SJSA1 (cell line): ENCODE measurements at regions not wholly inside any gene's neighbourhood (a gene's known extent, or its start where the extent isn't known, plus 50 kb on each side); places are given as distances from the start of the nearest gene placed in this dataset.
"Not testable (repeated sequence)": the region's sequence is repeated elsewhere in the genome, so short reads cannot be mapped to it uniquely, and the experiment has no call there.

Experiments used
- DNase-seq, 2 experiments: peaks; one replicate each; pipeline ENCODE4 v3.0.0-alpha.2; 2015 to 2020; ENCODE audit warnings: low spot score in 2 of 2, low read depth in 1 of 2
- H3K27ac ChIP-seq: fragments of 250-450 bp; sonication (Bioruptor Pico); 2 replicates; pipeline ENCODE4 v1.5.1; 2020; ENCODE audit warnings: mild to moderate bottlenecking, moderate library complexity
- H3K27me3 ChIP-seq: fragments of 250-450 bp; sonication (Bioruptor Pico); replicated peaks from 2 replicates; pipeline ENCODE4 v1.5.1; 2020; ENCODE audit warnings: mild to moderate bottlenecking, moderate library complexity
- H3K36me3 ChIP-seq: fragments of 250-450 bp; sonication (Bioruptor Pico); 2 replicates; pipeline ENCODE4 v1.5.1; 2020; ENCODE audit warnings: mild to moderate bottlenecking
- H3K4me1 ChIP-seq: fragments of 250-450 bp; sonication (Bioruptor Pico); replicated peaks from 2 replicates; pipeline ENCODE4 v1.6.1; 2021; ENCODE audit warnings: mild to moderate bottlenecking
- H3K4me3 ChIP-seq: fragments of 250-450 bp; sonication (Bioruptor Pico); 2 replicates; pipeline ENCODE4 v1.5.1; 2020; ENCODE audit warnings: mild to moderate bottlenecking
- H3K9me3 ChIP-seq: fragments of 250-450 bp; sonication (Bioruptor Pico); replicated peaks from 2 replicates; pipeline ENCODE4 v1.5.1; 2020; ENCODE audit warnings: mild to moderate bottlenecking

- DNase-seq, result no peak
- Histone ChIP-seq H3K27ac (no peak overlapping the region), H3K4me3 (no peak overlapping the region)
Observed at GRCh38 chr4:14152834-14153519, 525.5 kb upstream of the BOD1L1 start.

DNA sequence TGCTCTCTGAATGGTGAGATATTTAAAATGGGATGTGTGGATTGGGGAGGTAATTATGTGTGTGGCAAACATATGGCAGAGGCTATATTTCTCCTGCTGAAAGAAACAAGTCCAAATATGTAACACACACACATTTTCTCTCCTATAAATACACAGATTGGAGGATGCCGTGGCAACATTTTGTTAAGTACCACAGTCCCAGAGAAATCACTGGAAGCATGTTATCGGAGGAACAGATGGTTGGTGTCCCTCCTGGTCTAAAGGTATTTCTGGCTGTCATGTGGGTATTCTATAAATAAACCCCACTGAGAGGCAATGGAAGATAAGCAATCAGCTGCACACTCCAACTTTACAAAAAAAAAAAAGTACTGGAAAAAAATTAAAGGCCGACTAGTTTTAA is 528.3 kb upstream of the BOD1L1 start:
- no peak for DNase-seq
- Histone ChIP-seq H3K4me3 (no peak overlapping the region), H3K36me3 (no peaks in the 10 kb centered on the region), H3K4me1 (no peaks in the 10 kb centered on the region), H3K9me3 (no peaks in the 10 kb centered on the region), H3K27me3 (no peaks in the 10 kb centered on the region), H3K27ac (no peak overlapping the region)

More at GRCh38 chr4:14152834-14153519, 525.5 kb upstream of the BOD1L1 start:
- no peaks in the 10 kb centered on the region for H3K36me3 ChIP-seq
- H3K27me3 ChIP-seq, result no peaks in the 10 kb centered on the region
- H3K4me1 ChIP-seq, result no peaks in the 10 kb centered on the region
- H3K9me3 ChIP-seq, result no peaks in the 10 kb centered on the region

DNA sequence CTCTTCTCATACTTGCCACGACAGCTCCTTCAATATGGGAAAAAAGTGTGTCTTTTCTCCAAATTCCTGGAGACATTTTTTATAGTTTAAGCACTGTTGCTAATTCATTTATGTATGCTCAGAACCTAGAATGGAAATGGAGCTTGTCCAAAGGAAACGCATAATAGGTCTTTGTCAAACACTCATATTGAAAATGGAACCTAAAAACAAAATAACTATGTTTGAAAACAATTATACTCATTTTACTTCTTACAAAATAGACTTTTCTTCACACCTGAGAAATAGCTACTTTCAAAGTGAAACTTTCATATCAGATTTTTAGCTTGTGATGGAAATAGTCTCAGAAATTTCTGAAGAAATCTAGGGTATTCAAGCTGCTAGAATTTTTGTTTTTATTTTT is 529.7 kb upstream of the BOD1L1 start:
- no peak overlapping the region for H3K27ac ChIP-seq
- H3K27me3 ChIP-seq, result no peaks in the 10 kb centered on the region
- H3K4me3 ChIP-seq, result no peak overlapping the region
- no peak for DNase-seq
- H3K36me3 ChIP-seq, result no peaks in the 10 kb centered on the region
- H3K4me1 ChIP-seq, result no peaks in the 10 kb centered on the region
- H3K9me3 ChIP-seq, result no peaks in the 10 kb centered on the region

DNA sequence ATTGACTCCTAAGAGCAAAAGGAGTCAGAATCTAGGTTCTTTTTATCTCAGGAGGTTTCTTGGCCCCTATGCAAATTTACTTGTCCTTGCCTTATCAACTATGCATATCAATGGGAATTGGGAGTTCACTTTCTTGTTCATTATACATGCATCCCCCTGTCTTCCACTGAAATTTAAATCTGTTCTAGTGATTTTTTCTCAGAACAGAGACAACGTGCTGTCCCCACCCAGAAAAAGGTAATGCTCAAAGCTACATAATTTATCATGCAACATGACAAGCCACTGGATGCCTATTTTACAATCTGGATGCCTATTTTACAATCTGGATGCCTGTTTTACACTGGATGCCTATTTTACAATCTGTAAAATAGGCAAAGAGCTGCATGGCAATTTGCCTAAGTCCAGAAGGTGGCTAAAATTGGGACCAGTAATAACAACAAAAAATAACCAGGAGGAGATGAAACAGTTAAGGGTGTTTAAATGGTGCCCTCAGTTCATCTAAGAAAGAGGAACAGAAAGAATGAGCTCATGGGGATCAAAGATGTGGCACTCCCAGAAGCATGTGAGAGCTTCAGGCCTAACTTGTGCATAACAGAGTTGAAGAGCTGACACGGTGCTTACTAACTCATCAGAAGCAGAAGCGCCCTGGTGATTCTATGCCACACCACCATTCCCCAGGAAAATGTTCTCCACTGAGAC is 537.8 kb upstream of the BOD1L1 start:
- no peaks in the 10 kb centered on the region for H3K4me1 ChIP-seq
- H3K4me3 ChIP-seq, result no peak overlapping the region
- no peak for DNase-seq
- no peaks in the 10 kb centered on the region for H3K36me3 ChIP-seq
- no peak overlapping the region for H3K27ac ChIP-seq
- no peaks in the 10 kb centered on the region for H3K27me3 ChIP-seq
- H3K9me3 ChIP-seq, result no peaks in the 10 kb centered on the region

DNA sequence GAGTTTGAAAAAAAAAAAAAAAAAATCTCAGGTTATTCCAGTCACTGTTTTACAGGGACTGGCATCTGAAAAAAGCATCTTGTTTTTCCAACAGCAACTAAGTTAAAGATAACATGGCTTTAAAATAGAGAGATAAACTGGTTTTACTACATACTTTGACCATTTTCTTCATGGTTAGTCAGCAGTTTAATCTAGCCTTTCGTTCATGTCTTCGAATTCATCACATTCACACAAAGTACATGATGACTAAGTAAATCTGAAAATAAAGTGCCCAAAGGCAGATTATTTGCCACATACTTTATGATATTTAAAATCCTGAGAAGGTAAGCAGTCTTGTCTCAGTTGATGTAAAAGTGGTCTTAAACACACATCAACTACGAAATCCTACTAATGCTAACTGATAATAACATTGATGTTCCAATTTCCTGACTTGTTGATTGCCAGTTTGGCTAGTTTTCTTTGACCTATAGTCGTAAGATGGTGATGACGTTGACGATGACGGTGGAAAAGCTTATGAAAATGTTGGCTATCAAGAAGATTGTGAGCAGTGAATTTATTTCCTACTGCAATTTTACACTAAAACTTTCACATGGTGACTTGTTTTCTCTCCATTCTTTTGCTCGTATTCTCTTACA is 540.5 kb upstream of the BOD1L1 start:
- Histone ChIP-seq H3K27ac (no peak overlapping the region), H3K9me3 (no peaks in the 10 kb centered on the region), H3K27me3 (no peaks in the 10 kb centered on the region), H3K4me1 (no peaks in the 10 kb centered on the region), H3K4me3 (no peak overlapping the region), H3K36me3 (no peaks in the 10 kb centered on the region)
- DNase-seq, result no peak

GRCh38 chr4:14168919-14169318 is 541.4 kb upstream of the BOD1L1 start:
- no peak for DNase-seq
- H3K4me1 ChIP-seq, result no peaks in the 10 kb centered on the region
- no peaks in the 10 kb centered on the region for H3K36me3 ChIP-seq
- no peak overlapping the region for H3K4me3 ChIP-seq
- no peaks in the 10 kb centered on the region for H3K27me3 ChIP-seq
- H3K9me3 ChIP-seq, result no peaks in the 10 kb centered on the region
- H3K27ac ChIP-seq, result no peak overlapping the region

- DNase-seq, result no peak
- Histone ChIP-seq H3K9me3 (no peaks in the 10 kb centered on the region), H3K36me3 (no peaks in the 10 kb centered on the region), H3K27me3 (no peaks in the 10 kb centered on the region), H3K27ac (no peak overlapping the region), H3K4me3 (no peak overlapping the region), H3K4me1 (no peaks in the 10 kb centered on the region)
Observed at GRCh38 chr4:14169460-14169859, 541.9 kb upstream of the BOD1L1 start.

DNA sequence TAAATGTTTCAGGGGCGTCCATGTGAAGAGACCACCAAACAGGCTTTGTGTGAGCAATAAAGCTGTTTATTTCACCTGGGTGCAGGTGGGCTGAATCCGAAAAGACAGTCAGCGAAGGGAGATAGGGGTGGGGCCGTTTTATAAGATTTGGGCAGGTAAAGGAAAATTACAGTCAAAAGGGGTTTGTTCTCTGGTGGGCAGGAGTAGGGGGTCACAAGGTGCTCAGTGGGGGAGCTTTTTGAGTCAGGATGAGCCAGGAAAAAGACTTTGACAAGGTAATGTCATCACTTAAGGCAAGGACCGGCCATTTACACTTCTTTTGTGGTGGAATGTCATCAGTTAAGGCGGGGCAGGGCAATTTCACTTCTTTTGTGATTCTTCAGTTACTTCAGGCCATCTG is 542.4 kb upstream of the BOD1L1 start:
- H3K27me3 ChIP-seq, H3K4me1 ChIP-seq, H3K27ac ChIP-seq, H3K36me3 ChIP-seq, DNase-seq, H3K4me3 ChIP-seq, H3K9me3 ChIP-seq: not testable (repeated sequence)

DNA sequence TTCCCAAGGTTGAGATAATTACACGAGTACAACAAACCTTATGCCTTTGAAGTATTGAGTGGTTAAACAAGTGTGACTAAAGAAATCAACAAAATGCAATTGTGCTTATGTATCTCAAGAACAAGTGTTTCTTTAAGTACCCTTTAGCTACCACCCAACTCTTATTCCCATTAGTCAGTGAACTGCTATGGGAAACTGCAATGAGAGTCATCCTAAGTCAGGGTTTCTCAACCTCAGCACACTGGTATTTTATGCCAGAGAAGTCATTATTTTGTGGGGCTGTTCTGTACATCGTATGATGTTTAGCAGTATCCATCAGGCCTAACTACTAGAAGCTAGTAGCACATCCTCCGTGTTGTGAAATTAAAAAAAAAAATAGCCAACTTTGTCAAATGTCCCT is 549.1 kb upstream of the BOD1L1 start:
- Histone ChIP-seq H3K9me3 (no peaks in the 10 kb centered on the region), H3K27me3 (no peaks in the 10 kb centered on the region), H3K36me3 (no peaks in the 10 kb centered on the region), H3K27ac (no peak overlapping the region), H3K4me3 (no peak overlapping the region), H3K4me1 (no peaks in the 10 kb centered on the region)
- no peak for DNase-seq

DNA sequence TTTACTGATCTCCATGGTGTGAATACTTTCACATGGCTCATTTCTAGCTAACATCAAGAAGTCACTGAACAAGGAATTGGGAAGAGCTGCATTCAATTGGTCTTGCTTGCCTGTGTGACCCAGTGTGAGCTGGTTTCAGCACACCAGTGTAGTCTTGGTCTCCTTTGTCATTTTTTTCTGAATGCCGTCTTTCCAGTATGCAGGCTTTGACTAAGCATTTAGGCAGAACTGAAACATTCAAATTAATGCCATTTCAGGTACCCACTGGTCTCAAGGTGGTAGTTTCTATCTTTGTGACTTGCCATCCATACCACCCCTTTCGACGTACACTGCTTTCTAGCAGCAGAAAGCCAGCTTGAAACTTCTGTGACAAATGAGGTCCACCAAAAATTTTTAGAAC is 550.5 kb upstream of the BOD1L1 start:
- H3K4me1 ChIP-seq, result no peaks in the 10 kb centered on the region
- H3K27ac ChIP-seq, result no peak overlapping the region
- no peak for DNase-seq
- no peaks in the 10 kb centered on the region for H3K27me3 ChIP-seq
- H3K4me3 ChIP-seq, result no peak overlapping the region
- H3K9me3 ChIP-seq, result no peaks in the 10 kb centered on the region
- no peaks in the 10 kb centered on the region for H3K36me3 ChIP-seq

GRCh38 chr4:14178421-14178820 is 550.9 kb upstream of the BOD1L1 start:
- no peaks in the 10 kb centered on the region for H3K9me3 ChIP-seq
- H3K27ac ChIP-seq, result no peak overlapping the region
- DNase-seq, result no peak
- no peaks in the 10 kb centered on the region for H3K4me1 ChIP-seq
- H3K36me3 ChIP-seq, result no peaks in the 10 kb centered on the region
- no peaks in the 10 kb centered on the region for H3K27me3 ChIP-seq
- H3K4me3 ChIP-seq, result no peak overlapping the region

- Histone ChIP-seq H3K27ac (no peak overlapping the region), H3K4me1 (no peaks in the 10 kb centered on the region), H3K9me3 (no peaks in the 10 kb centered on the region), H3K27me3 (no peaks in the 10 kb centered on the region), H3K4me3 (no peak overlapping the region), H3K36me3 (no peaks in the 10 kb centered on the region)
- DNase-seq, result no peak
Observed at GRCh38 chr4:14180166-14180565, 552.6 kb upstream of the BOD1L1 start.

GRCh38 chr4:14180983-14181601 is 553.6 kb upstream of the BOD1L1 start:
- Histone ChIP-seq H3K4me1 (no peaks in the 10 kb centered on the region), H3K27me3 (no peaks in the 10 kb centered on the region), H3K9me3 (no peaks in the 10 kb centered on the region), H3K27ac (no peak overlapping the region), H3K36me3 (no peaks in the 10 kb centered on the region), H3K4me3 (no peak overlapping the region)
- no peak for DNase-seq

DNA sequence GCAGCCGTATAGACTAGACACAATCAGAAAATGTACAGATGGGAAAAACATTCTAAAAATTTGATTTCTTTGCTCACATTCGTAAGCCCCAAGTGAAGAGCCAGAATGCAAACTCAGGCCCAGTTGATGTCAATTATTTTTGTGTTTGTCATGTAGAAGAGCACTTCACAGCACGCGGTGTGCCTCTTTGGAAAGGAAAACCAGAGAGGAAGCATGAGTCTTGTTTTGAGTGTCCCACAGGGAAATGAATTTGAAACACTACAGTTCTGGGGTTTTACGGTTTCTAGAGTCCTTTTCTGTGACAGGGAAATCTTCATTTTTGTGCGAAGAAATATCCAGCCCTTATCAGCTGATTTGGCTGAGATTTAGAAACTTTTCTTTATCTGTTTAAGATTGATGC is 554.6 kb upstream of the BOD1L1 start:
- Histone ChIP-seq H3K27ac (no peak overlapping the region), H3K36me3 (no peaks in the 10 kb centered on the region), H3K4me3 (no peak overlapping the region), H3K9me3 (no peaks in the 10 kb centered on the region), H3K27me3 (no peaks in the 10 kb centered on the region), H3K4me1 (no peaks in the 10 kb centered on the region)
- DNase-seq, result no peak
